ENCODE measurements at regions not wholly inside any gene's neighbourhood (a gene's known extent, or its start where the extent isn't known, plus 50 kb on each side); places are given as distances from the start of the nearest gene placed in this dataset.

- no peak for TF ChIP-seq CTCF (IDR thresholded peaks at IDR 0.05; ENCODE audit: poor library complexity)
- TF ChIP-seq EZH2 (IDR thresholded peaks at IDR 0.05; ENCODE audit: borderline replicate concordance): no peak
Measured at GRCh38 chr10:3954615-3955014, 169.6 kb upstream of the KLF6 start.
